Amygdala (tissue), 56 donors: ENCODE measurements at regions not wholly inside any gene's neighbourhood (a gene's known extent, or its start where the extent isn't known, plus 50 kb on each side); places are given as distances from the start of the nearest gene placed in this dataset.
A peak's percentile ranks its signal among the peaks of the same experiment; 100 is the strongest.

ENCODE experiments used
- DNase-seq, 56 donors: peaks; one replicate each; lab custom pipeline; 2025; lab: John Stamatoyannopoulos, UW

DNA sequence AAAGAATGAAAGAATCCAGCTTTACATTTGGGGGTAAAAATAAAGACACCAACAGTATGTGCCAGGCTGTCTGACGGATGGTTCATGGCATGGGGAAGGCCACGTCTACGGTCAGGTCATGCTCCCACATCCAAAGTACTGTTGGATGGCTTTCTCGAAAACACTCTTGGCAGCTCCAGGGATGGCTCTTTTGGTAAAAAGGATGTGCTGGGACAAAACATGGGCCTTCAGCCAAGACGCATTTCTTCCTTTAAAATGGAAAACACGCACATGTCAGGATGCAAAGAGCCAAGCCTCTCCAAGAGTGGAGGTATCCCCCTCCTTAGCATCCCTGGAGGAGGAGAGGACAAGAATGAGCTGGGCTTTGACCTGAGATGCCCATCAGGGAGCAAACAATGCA is 376.5 kb upstream of the KLHL29 start:
- no peak for DNase-seq

DNA sequence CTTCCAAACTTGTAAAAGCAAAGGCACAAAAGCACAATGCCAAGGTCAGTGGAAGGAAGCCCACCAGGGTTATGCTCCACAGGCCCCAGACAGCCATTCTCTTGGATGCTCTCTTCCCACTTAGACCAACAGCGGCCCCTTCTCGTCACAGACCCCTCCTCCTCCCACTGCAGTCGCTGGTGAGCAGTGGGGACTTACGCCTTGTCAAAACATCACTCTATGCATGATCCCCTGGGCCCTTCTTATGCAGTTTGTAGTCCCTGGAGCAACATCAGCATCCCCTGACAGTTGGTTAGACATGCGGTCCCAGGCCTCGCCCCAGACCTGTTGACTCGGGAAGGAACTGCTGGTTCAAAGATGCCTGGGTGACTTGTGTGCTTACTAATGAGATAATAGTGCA is 376.0 kb upstream of the KLHL29 start:
- no peak for DNase-seq

DNA sequence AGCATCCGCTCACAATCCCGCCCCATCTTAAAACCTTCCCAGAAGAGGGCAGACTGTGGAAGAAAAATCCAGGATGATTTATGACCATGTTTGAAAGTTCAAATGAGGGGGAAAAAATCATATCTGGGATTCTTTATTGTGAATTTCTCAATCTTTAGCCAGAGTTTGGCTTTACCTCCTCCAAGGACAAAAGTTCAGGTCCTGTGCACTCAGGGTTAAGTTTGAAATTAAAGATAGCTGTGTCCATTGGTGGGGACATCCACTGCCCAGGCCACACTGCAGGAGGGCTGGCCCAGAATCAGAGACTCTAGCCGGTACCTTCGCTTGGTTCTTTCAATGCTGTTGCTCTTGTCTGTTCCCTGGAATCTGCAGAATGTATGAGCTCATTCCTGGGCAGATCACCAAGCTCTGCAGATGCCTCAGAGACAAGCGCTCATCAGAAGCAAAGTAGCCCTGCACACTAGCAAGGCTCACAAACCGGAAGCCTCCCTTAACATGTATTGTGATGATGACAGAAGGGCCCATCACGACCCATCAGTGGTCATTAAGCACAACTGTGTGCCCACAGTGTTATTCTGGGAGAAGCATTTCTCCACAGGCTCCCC is 375.3 kb upstream of the KLHL29 start:
- peak in 22 of 56 donors; percentile 2 to 63 (median 10) for DNase-seq

DNA sequence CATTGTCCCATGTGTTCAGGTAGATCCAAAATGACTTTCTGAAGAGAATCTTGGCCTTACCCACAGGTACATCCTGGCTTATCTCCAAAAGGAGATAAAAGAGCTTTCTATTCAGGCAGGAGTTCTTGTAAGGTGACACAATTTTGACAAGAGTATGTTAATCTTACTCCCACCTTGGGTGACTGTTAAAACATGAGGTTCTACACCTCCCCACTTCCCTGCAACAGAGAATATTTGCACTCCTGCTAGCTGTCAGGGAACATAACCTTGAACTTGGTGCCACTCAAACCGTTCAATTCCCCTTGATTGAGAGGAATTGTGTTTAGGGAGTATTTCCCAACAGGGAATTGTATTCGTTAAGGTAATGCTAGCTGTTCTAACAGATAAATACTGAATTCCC is 372.5 kb upstream of the KLHL29 start:
- DNase-seq = no peak

DNA sequence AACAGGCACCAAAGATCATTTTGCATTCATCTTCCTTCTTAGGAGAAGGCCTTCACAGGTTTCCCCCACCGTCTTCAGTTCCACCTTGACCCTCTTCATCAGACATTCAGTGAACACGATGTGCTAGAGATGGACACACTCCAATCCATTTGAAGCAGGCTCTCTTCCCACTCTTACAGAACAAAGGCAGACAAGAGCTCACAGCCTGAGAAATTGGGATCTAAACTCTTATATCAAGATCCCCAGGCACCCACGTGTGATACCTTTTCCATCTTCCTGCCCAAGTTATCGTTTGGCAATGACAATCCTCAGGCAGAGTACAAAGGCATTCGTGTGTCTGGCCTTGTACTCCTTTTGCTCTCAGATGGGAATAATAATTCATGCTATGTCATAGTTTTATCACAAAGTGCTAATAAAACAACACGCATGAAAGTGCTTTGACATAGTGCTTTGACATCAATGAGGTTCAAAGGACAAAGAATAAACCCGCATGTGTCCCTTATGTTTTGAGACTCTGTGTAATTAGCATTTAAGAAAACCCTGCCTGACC is 369.3 kb upstream of the KLHL29 start:
- no peak for DNase-seq

DNA sequence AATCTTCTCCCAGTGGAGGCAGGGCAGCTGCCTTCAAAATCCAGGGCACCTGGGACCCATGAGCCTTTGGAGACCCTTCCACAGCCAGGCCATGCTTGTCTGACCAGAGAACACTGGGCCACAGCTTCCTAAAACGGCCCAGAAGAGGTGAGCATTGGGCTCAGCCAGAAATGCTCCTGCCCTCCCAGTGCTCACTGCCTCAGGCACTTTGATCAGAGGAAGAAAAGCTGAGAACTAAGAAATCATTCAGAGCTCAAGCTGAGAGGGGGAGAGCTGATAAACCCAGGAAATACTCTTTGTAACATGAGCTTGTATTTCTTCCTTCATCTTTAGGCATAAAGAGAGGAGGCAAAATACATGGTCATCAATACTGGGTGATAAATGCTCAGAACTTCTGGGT is 365.5 kb upstream of the KLHL29 start:
- DNase-seq = no peak

DNA sequence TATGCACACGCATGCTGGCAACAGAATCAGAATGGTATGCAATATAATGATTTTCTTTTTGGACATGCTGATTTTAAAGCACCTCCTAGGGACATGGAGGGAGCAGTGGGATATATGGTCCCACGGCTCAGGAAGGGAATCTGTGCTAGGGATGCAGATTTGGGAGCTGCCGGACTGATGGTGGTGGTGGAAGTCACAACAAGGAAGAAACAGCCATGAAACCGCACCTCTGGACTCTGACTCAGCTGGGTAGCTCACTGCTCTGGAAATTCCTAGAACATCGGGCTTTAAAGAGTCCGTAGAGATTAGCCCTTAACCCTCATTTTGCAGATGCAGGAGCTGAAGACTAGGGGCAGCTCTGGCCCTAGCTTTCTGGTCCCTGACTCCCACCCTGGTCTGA is 364.3 kb upstream of the KLHL29 start:
- no peak for DNase-seq

DNA sequence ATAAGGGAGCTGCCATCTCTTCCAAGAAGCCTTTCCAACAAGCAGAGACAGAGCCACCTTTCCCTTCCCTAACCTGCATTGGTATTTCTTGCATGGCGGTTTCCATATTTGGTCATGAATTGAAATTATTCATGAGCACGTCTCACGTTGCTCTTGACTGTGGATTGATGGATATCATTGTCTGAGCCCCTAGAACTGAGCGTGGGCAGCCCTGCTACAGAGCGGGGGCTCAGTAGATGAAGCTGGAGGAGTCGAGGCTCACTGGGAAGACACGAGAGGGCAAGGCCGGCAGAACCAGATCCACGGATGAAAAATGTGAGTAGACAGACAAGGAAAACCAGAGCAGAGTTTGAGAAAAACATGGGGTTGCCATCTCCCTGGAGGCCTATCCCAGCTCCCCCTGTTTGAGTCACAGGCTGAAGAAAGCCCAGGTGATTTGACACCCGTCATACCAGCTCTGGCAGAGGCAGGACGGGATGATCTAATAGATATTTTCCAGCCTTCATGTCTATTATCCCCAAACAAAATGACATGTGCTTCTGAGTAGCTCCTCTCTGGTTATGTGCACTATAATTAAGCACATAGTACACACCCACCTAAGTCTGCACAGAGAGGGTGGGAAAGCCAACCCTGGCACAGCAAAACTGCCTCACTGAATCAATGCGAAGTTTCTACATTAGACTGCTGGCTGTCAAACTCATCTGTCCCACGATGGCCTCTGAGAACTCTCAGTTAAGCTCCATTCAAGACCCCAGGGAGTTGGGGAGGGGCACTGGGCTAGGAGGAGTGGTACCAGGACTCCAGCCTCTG is 363.5 kb upstream of the KLHL29 start:
- no peak for DNase-seq

DNA sequence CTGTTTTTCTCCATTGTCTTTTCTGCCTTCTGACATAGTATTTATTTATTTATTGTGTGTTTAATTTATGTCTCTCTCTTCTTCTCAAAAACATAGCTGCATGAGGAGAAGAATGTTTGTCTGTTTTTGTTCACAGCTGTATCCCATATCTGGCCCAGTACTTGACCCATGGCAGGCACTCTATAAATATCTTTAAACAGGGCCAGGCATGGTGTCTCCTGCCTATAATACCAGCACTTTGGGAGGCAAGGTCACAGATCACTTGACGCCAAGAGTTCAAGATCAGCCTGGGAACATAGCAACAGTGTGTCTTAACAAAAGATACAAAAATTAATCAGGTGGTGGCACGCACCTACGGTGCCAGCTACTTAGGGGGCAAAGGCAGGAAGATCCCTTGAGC is 361.3 kb upstream of the KLHL29 start:
- DNase-seq = no peak

DNA sequence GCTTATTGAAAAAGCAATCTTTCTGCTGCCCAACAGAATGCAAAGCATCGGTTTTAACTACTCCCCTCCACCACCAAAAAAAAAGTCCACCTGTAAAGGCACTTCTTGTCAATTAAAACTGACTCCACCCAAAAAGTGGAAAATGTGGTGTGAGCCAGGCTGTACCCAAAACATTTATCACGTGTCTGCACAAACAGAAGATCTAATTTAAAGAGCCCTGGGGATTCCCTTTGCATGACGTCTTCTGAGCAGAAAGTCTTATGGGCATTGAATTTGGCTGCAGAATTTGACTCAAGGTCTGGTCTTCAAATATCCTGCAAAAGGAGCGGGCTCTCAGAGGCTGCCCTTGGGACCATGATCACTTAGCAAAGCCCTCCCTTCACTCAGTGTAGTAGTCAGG is 358.3 kb upstream of the KLHL29 start:
- DNase-seq = no peak

DNA sequence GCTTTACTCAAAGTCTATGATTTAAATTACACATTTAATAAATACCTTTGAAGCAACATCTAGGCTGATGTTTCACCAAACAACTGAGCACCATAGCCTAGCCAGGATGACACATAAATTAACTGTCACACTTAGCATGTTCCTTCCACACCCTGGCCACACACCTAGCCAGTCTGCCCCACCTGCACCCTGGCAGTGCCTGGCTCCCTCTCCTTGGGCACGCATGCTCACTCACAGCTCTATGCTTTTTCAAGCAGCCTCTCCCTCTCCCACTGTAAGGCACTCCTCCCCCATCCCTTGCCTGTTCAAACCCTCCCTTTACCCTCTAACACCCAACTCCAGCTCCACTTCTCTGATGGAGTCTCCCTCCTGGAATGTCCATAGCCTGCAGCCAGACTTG is 357.6 kb upstream of the KLHL29 start:
- DNase-seq = no peak

DNA sequence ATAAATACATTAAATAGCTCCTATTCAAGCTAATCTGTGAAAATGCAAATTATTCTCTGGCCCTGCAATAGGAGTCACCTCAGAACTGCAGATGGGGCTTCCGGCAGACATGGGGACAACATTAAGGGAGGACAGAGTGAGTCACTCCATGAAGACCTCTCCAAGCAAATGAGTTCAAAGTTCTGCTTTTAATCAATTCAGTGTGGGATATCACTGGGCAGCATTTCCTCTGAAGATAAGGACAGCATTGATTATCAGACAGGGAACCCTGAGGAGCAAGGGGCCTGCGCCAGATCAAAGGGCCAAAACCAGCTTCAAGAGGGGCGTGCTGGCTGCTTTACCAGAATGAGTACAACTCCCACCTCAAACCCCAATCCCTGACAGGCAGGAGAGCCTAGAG is 356.9 kb upstream of the KLHL29 start:
- no peak for DNase-seq

DNA sequence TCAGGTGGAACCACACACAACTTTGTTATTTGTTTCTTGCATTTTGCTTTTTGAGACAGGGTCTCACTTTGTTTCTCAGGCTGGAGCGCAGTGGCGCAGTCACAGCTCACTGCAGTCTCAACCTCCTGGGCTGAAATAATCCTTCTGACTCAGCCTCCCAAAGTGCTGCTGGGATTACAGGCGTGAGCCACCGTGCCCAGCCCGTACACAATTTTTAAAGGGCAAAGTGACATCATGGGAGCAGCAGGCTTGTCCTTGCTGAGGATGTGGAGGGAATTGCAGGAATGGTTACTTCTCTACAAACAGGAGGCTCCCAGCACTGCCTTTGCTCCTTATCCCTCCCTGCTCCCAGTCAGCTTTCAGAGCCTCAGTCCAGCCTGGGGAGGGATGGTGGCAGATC is 355.9 kb upstream of the KLHL29 start:
- no peak for DNase-seq

DNA sequence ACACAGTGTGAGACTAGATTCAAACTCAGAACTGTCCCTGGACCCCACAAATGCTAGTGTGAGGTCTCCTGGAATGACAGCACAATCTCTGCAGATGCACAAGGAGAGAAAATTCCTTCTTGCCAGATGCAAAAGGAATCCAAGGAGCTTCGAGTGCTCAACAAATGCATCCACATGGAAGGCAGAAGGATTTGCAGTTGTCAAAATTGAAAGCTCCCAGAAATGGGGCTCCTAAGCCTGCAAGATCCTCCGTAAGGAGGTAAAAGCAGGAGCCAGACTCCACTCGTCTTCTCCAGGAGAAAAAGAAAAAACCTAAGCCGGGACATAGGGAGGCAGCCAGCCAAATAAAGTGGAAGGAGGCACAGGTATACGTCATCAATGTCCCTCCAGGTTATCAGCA is 355.0 kb upstream of the KLHL29 start:
- no peak for DNase-seq

DNA sequence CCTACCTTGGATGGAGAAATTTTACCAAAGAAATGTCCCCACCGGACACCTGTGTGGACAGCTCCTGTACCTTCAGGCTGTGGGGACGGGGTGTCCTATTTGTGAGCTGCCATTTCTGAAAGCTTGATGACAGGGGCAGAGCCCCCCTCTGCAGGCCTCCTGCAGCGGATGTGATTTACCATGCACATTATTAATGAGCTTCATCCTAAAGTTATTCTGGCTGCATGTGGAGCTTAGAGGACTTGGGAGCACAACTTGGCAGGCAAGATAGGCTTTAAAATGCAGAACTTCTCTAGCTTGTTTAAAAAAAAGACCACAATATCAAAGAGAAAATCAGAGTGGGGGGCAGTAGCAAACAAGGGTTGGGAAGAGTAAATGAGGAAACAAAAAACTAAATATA is 350.0 kb upstream of the KLHL29 start:
- DNase-seq = no peak

DNA sequence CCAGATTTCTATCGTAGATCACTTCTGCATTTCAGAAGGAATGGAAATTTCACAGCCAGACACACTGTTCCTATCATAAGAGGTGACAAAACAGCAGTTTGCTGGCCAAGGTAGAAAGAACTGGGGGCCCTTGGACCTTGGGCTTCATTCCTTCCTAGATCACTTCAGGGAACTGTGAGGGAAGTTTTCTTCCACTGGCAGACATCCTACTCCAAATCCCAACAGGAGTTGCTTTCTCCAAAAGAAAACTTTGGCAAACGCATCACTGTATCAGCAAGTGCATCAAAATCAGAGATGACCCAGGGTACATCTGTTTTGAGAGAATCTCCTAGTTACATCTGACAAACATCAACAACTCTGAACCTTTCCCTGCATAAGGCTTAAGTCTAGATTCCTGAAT is 348.4 kb upstream of the KLHL29 start:
- DNase-seq = no peak

DNA sequence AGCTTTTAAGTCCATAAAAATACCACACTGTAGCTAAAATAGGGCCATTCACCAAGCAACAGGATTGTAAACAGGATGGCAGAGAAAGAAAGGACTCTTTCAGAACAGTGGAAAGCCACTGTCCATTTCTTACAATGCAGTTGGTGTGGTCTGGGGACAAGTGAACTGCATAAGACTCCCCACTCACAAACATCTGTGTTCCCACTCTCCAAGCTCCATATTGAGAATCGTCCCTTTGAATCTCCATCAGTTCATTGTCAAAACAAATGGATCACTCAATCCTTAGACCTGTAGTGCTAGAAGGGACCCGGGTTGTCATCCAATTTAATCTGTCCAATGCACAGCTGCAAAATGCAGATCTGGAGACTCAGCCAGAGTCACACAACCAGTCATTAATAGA is 347.4 kb upstream of the KLHL29 start:
- peak in 38 of 56 donors; percentile 3 to 78 (median 42) for DNase-seq

DNA sequence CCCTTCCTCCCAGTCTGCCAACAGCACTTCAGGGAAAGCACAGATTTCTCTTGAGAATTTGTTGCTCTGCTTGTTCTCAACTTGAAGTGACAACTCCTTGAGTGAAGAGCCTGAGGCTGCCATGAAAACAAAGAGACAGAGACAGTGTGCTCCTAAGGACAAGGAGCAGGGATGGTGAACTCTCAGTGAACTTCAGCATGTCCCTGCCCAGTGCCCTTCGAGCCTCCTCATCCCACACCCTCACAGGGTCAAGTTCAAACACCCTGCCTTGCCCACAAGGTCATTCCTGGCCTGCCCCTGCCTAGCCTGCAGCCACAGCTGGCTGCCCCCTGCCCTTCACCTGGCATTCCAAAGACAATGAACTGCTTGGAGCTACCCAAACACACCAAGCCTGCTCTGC is 343.5 kb upstream of the KLHL29 start:
- no peak for DNase-seq

DNA sequence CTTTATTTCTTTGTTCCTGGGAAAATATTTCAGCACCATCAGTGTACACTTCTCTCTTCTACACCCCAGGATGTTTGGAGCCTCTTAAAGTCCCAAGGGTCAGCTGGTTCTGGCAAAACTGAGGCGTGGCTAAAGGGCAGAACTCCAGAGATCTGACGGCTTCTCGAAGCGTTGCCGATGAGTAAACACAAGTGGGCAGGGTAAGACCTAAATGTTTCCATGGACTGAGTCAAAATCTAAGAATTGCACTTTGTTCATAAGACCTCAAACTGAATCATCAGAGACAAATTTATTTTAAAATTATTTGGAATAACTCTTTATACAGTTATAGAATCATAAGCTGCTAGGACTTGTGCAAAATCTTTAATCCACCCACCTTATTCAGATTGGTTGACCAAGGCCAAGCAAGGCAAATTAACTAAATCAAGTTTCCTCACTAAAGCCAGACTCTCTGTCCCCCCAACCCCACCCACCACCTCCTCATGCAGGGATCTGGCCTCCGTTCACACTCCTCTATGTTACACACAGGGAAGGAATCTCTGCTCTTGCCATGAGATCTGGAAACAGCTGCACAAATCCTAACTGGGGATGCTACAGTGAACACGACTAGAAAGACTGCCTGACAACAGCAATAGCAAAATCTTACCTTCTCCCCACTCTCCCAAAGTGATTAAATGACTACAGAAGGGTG is 342.6 kb upstream of the KLHL29 start:
- DNase-seq = no peak

DNA sequence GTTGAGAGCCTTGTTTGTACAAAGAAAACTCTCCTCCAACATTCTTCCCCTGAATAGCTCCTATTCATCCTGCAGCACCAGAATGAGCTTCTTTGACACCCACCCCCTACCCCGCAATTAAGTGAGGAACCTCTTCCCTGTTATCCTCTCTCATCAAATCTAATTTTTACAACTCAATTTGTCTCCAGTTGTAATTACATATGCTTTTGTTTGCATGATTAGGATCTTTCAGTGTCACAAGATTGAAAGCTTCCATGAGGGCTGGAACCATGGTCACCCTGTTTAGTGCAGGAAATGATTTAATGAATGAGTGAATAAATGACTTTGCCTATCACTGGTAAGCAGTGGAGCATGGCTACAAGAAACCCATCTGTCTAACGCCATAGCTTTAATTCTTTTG is 334.6 kb upstream of the KLHL29 start:
- DNase-seq = no peak

DNA sequence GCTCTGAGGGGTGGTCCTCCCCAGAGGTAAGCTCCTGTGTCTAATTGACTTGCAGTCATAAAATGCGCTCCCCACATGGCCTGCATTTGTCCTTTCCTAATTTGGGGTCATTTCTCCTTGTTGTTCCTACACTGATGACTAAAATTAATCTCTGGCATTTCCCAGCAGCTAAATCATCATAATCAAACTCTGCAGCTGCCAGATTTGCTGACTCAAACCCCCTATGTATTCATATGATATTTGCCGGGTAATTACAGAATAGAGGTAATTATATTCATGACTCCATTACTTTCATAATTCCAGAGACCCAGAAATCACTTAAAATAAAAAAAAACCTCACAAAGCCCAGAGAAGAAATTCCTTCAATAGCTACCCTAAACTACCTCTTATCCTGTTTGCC is 331.4 kb upstream of the KLHL29 start:
- no peak for DNase-seq

DNA sequence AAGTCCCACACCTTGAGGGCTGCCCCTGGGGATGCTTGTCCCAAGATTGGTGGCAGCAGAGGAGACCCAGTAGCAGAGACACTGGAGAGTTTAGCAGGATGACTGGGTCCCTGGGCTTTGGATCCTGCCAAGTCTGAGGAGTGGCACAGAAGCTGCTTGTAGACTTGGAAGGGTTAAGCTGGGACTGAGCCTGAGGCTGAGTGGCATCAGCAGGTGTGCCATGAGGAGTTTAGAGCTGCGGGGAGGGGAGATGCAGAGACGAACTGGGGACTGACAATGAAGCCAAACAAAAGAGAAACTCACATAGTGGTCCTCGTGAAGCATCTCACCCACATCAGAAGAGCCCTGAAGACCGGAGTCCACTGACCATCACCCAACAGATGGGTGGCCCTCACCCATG is 329.7 kb upstream of the KLHL29 start:
- no peak for DNase-seq
